ENCODE measurements at regions not wholly inside any gene's neighbourhood (a gene's known extent, or its start where the extent isn't known, plus 50 kb on each side); places are given as distances from the start of the nearest gene placed in this dataset.

GRCh38 chr21:24372506-24372905 is 1234.8 kb downstream of the MRPL39 start:
- TF ChIP-seq MAFK (IDR thresholded peaks at IDR 0.05; ENCODE audit: low read depth, low read length) (no peak), POLR2A (IDR thresholded peaks at IDR 0.05; ENCODE audit: low read depth, low read length) (no peak), NFE2L2 (IDR thresholded peaks at IDR 0.05; ENCODE audit: low read depth, low read length) (no peak), RAD21 (IDR thresholded peaks at IDR 0.05; ENCODE audit: low read length) (no peak), USF2 (IDR thresholded peaks at IDR 0.05; ENCODE audit: low read depth, low read length) (no peak), CEBPB (IDR thresholded peaks at IDR 0.05; ENCODE audit: low read depth, low read length) (no peak), RCOR1 (IDR thresholded peaks at IDR 0.05; ENCODE audit: insufficient replicate concordance, low read length) (no peak), FOS (IDR thresholded peaks at IDR 0.05; ENCODE audit: low read depth, low read length) (no peak), RFX5 (IDR thresholded peaks at IDR 0.05; ENCODE audit: low read depth, low read length) (no peak), CHD1 (IDR thresholded peaks at IDR 0.05; ENCODE audit: low read depth, low read length) (no peak)
- TF ChIP-seq, protein P1, sequence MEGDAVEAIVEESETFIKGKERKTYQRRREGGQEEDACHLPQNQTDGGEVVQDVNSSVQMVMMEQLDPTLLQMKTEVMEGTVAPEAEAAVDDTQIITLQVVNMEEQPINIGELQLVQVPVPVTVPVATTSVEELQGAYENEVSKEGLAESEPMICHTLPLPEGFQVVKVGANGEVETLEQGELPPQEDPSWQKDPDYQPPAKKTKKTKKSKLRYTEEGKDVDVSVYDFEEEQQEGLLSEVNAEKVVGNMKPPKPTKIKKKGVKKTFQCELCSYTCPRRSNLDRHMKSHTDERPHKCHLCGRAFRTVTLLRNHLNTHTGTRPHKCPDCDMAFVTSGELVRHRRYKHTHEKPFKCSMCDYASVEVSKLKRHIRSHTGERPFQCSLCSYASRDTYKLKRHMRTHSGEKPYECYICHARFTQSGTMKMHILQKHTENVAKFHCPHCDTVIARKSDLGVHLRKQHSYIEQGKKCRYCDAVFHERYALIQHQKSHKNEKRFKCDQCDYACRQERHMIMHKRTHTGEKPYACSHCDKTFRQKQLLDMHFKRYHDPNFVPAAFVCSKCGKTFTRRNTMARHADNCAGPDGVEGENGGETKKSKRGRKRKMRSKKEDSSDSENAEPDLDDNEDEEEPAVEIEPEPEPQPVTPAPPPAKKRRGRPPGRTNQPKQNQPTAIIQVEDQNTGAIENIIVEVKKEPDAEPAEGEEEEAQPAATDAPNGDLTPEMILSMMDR (conservative IDR thresholded peaks at IDR 0.05; ENCODE audit: low read depth, low read length) = no peak
- TF ChIP-seq, protein P2, sequence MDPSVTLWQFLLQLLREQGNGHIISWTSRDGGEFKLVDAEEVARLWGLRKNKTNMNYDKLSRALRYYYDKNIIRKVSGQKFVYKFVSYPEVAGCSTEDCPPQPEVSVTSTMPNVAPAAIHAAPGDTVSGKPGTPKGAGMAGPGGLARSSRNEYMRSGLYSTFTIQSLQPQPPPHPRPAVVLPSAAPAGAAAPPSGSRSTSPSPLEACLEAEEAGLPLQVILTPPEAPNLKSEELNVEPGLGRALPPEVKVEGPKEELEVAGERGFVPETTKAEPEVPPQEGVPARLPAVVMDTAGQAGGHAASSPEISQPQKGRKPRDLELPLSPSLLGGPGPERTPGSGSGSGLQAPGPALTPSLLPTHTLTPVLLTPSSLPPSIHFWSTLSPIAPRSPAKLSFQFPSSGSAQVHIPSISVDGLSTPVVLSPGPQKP (IDR thresholded peaks at IDR 0.05; ENCODE audit: borderline replicate concordance, low read depth, low read length) = no peak

Data from IMR-90 (cell line).